Right cardiac atrium (tissue), 5 donors: ENCODE measurements at regions not wholly inside any gene's neighbourhood (a gene's known extent, or its start where the extent isn't known, plus 50 kb on each side); places are given as distances from the start of the nearest gene placed in this dataset.

Source experiments
- ATAC-seq, 2 donors: fragments of 200-7000 bp; cut with Tn5 transposase; one replicate each; pipeline versions ENCODE4 v1.8.0 to v1.9.1; 2020; ENCODE audit warnings: moderate library complexity in 2 of 2, mild to moderate bottlenecking in 1 of 2
- DNase-seq, 3 donors: peaks; one replicate each; pipeline ENCODE4 v3.0.0-alpha.2; 2020
- H3K27ac ChIP-seq: one replicate; pipeline ENCODE4 v1.5.1; 2013; ENCODE audit warnings: mild to moderate bottlenecking, low read length, control low read depth, moderate library complexity
- H3K27me3 ChIP-seq: one replicate; pipeline ENCODE4 v1.6.1; 2013; ENCODE audit not compliant: control insufficient read depth, insufficient read depth
- H3K4me1 ChIP-seq: one replicate; pipeline ENCODE4 v1.6.1; 2013; ENCODE audit warnings: low read length; ENCODE audit not compliant: control insufficient read depth, insufficient read depth
- H3K4me3 ChIP-seq: one replicate; pipeline ENCODE4 v1.5.1; 2013; ENCODE audit warnings: low read length, control low read depth
- H3K9me3 ChIP-seq: one replicate; pipeline ENCODE4 v1.6.1; 2013; ENCODE audit warnings: low read length; ENCODE audit not compliant: control insufficient read depth
- whole genome bisulfite sequencing: extraction: QIAGEN DNeasy Blood & Tissue Kit; methylation state at CpG from one replicate; pipeline ENCODE4 v1.1.7; 2013; 5-methylcytosine and 5-hydroxymethylcytosine counted together
- intact Hi-C, 4 donors: fragments of 100-400 bp; cut with DNase I; formaldehyde crosslinking; loops; one replicate each; pipeline versions ENCODE4 v1.11.0 to v1.14.0; 2022 to 2023
- donor health status: healthy with polysubstance abuse.
- donor health status: DM: no; HTN: yes; CAD: no.
- donor health status: DM: no; HTN: no; CAD: no.
- donor health status: DM: no; HTN: yes; CAD: no; lungs with severe emphysema.
- donor health status: DM: yes; HTN: yes; CAD: no.

DNA sequence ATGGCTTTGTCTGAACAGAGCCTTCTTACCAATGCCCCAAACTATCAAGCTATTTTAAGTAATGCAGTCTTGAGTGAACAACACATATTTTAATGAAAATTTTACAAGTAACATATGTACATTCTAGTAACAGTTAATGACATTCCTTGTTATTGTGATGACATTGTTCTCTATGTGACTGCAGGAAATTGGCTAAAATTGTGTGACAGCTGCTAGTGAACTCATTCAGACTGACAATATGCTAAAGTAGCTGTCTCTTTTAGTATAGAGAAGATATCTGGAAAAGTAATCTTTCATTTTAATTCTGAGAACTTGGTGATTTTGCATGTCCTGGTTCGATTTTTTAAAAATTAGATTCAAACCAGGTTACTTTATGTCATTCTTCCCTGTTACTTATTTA, 259.8 kb upstream of the MAGI2 start:
- DNase-seq (no peak), ATAC-seq (no peak)
- Histone ChIP-seq H3K27ac (no peak overlapping the region), H3K4me3 (no peak overlapping the region), H3K4me1 (no peaks in the 10 kb centered on the region), H3K27me3 (no peaks in the 10 kb centered on the region), H3K9me3 (no peaks in the 10 kb centered on the region)
- intact Hi-C loops = no loop called here
- 44% methylated on average over 1 of the region's 1 CpG for WGBS

DNA sequence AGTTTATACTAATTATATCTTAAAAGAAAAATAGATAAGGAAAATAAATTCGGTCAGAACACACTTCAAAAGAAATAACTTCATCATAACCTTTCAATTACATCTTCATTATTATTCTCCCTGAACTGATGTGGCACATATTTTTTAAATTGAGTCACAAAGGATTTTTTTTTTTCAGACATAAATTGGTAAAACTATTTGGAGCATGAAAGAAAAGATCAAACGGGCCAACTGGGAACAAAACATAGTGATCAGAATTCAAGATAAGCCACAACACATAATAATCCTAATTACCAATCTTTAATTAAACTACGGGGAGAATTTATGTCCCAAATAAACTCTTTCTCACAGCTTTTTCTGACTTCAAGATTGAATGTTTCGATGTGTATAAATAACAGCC, 258.2 kb upstream of the MAGI2 start:
- H3K9me3 ChIP-seq = no peaks in the 10 kb centered on the region
- H3K27ac ChIP-seq = no peak overlapping the region
- intact Hi-C loops = no loop called here
- H3K4me3 ChIP-seq = no peak overlapping the region
- ATAC-seq (no peak), DNase-seq (no peak)
- no peaks in the 10 kb centered on the region for H3K27me3 ChIP-seq
- H3K4me1 ChIP-seq = no peaks in the 10 kb centered on the region
- WGBS = 73% methylated on average over 4 of the region's 4 CpGs

DNA sequence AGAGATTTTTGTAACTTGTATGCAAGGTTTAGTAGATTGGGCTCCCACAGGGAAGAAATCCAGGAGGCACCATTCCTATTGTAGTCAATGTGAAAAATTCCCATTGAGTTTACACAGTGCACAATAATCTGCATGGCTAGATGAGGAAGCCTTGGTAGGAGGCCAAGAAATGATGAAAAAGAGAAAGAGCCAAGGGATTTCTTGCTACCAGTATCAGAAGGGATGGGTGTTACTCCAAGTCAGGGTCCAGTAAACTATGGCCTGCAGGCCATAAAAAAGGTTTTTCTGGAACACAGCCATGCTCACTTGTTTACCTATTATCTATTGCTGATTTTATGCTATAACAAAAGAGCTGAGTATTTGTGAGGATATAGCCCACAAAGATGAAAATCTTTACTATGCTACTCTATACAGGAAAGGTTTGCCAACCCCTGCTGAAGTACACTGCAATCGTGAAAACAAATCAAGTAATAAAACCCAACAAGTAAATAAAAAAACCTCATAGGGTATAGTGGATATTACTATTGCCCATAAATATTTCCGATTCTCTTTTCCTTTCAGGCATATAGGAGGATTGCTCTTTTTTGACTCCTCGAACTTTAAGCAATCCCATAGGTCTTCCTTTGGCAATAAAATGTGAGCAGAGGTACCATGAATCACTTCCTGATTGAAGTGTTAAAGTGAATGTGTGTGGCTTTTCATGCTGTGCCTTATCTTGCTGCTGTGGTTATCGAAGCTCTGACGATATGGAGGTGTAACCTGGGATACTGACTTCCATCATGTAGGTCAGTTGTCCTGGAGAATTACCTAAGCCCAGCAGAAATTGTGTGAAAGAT, 256.3 kb upstream of the MAGI2 start:
- H3K27ac ChIP-seq = no peak overlapping the region
- no peak overlapping the region for H3K4me3 ChIP-seq
- no peaks in the 10 kb centered on the region for H3K9me3 ChIP-seq
- H3K4me1 ChIP-seq = no peaks in the 10 kb centered on the region
- no peaks in the 10 kb centered on the region for H3K27me3 ChIP-seq
- DNase-seq (no peak), ATAC-seq (peak; percentile 41 to 75)
- WGBS = 55% methylated on average over 5 of the region's 5 CpGs
- intact Hi-C loops = no loop called here

DNA sequence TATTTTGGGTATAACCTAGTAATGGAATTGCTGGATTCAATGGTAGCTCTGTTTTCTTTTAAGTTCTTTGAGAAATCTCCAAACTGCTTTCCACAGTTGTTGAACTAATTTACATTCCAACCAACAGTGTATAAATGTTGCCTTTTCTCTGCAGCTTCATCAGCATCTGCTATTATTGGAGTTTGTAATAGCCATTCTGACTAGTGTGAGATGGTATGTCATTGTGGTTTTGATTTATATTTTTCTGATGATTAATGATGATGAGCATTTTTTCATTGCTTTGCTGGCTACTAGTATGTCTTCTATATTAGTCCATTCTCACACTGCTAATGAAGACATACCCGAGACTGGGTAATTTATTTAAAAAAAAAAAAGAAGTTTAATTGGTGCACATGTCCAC, 248.6 kb upstream of the MAGI2 start:
- no peak for DNase-seq
- Histone ChIP-seq H3K9me3 (no peaks in the 10 kb centered on the region), H3K27me3 (no peaks in the 10 kb centered on the region), H3K27ac (no peak overlapping the region), H3K4me3 (no peak overlapping the region), H3K4me1 (no peaks in the 10 kb centered on the region)
- no peak for ATAC-seq
- intact Hi-C loops = no loop called here
- WGBS = 83% methylated on average over 1 of the region's 1 CpG

DNA sequence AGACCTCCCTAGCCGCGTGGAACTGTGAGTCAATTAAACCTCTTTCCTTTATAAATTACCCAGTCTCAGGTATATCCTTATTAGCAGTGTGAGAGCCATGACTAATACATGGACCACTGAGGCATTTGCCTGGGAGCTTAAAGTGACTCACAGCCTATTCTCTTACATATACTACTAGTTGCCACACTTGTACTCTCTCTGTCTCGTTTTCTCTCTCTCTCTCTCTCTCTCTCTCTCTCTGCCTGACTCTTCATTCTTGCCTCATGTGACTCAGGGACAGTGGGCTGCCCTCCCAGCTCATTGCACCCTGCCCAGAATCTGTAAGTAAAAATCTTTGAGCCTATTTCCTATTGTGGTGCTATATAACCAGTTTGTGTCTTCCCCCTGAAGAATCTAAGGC, 238.5 kb upstream of the MAGI2 start:
- 70% methylated on average over 3 of the region's 3 CpGs for WGBS
- no peaks in the 10 kb centered on the region for H3K9me3 ChIP-seq

DNA sequence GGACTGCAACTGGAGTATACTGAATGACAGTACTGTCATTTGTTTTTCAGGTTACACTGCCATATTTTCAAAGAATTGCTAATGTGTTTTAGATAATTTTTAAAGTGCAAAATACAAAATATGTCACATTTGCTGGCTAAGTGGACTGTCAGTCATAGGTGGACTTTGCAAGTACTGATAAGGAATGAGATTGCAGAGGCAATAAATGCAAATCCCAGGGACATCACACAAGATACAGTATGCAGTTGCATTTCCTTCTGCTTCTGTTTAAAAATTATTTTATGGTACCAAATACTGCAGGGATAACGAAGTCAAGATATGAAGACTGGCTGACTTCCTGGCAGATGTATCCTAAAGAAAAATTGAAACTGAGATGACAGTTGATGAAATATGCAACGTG, 237.6 kb upstream of the MAGI2 start:
- ATAC-seq = no peak
- H3K4me1 ChIP-seq = no peaks in the 10 kb centered on the region
- DNase-seq = no peak
- intact Hi-C loops = no loop called here
- H3K9me3 ChIP-seq = no peaks in the 10 kb centered on the region
- no peak overlapping the region for H3K27ac ChIP-seq
- H3K4me3 ChIP-seq = no peak overlapping the region
- H3K27me3 ChIP-seq = no peaks in the 10 kb centered on the region
- 59% methylated on average over 2 of the region's 2 CpGs for WGBS

More for the DNA sequence above, 238.5 kb upstream of the MAGI2 start:
- Histone ChIP-seq H3K27me3 (no peaks in the 10 kb centered on the region), H3K27ac (no peak overlapping the region), H3K4me3 (no peak overlapping the region), H3K4me1 (no peaks in the 10 kb centered on the region)
- DNase-seq (no peak), ATAC-seq (no peak)
- intact Hi-C loops = no loop called here

DNA sequence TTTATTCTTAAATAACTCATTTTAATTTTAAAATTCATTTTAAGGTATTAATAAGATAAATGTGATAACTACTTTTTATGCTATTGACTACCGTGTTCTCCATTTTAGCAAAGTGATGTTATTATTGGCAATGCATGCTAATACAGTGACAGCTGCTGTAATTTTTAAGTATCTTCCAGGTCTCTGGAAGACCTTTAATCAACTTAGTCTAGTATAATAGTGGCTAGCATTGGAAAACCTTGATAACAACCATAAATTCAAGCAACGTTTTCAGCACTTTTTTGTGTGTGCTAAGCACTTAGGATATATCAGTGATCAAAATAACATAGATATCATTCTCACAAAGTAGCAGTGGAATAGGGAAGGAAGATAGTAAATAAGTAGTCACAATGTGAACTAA, 230.9 kb upstream of the MAGI2 start:
- 61% methylated on average over 2 of the region's 2 CpGs for WGBS
- no peak for ATAC-seq
- no peak overlapping the region for H3K4me3 ChIP-seq
- intact Hi-C loops = no loop called here
- no peaks in the 10 kb centered on the region for H3K27me3 ChIP-seq
- no peak overlapping the region for H3K27ac ChIP-seq
- H3K4me1 ChIP-seq = no peaks in the 10 kb centered on the region
- no peak for DNase-seq
- no peaks in the 10 kb centered on the region for H3K9me3 ChIP-seq

DNA sequence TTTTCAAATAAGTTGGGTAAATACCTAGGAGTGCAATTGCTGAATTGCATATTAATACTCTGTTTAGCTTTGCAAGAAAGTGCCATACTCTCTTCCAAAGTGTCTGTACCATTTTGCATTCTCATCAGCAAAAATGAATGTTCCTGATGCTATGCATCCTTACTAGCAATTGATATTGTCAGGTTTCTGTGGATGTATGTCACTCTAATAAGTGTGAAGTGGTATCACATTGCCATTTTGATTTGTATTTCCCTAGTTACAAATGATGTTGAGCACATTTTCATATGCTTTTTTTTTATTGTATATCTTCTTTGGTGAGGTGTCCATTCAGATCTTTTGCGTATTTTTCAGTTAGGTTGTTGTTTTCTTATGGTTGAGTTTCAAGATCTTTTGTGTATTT, 230.4 kb upstream of the MAGI2 start:
- H3K27ac ChIP-seq = no peak overlapping the region
- no peaks in the 10 kb centered on the region for H3K27me3 ChIP-seq
- intact Hi-C loops = no loop called here
- no peak for ATAC-seq
- 90% methylated on average over 1 of the region's 1 CpG for WGBS
- no peak overlapping the region for H3K4me3 ChIP-seq
- no peaks in the 10 kb centered on the region for H3K4me1 ChIP-seq
- no peaks in the 10 kb centered on the region for H3K9me3 ChIP-seq
- no peak for DNase-seq

DNA sequence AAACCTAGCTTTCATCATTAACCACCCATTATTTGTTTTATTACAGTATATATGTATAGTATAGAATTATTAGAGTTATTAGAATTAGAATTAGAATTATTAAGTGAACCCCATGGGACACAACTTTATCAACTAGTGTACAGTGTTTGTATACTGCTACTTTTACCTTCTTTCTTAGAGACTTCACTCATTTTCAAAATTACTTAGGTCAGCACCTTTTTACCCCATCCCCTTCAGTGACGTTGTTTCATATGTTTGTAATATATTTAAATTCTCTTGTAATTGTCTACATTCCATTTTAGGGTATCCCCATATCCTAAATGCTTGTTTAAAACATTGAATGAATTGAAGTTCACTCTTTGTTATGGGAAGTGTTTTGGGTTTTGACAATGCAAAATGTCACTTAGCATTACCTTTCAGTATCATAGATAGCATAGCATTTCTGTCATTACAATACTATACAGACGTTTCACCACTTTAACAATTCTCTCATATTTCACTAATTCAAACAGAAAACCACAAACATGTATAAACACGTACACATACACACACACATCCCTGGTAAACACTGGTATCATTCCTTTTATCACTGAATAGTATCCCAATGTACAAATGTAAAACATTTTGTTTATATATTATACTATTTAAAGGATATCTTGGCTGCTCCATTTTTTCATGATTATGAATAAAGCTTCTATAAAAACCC, 229.9 kb upstream of the MAGI2 start:
- intact Hi-C loops = no loop called here
- H3K27me3 ChIP-seq = no peaks in the 10 kb centered on the region
- 78% methylated on average over 3 of the region's 3 CpGs for WGBS
- no peaks in the 10 kb centered on the region for H3K4me1 ChIP-seq
- no peak overlapping the region for H3K4me3 ChIP-seq
- ATAC-seq = no peak
- H3K9me3 ChIP-seq = no peaks in the 10 kb centered on the region
- no peak overlapping the region for H3K27ac ChIP-seq
- no peak for DNase-seq

DNA sequence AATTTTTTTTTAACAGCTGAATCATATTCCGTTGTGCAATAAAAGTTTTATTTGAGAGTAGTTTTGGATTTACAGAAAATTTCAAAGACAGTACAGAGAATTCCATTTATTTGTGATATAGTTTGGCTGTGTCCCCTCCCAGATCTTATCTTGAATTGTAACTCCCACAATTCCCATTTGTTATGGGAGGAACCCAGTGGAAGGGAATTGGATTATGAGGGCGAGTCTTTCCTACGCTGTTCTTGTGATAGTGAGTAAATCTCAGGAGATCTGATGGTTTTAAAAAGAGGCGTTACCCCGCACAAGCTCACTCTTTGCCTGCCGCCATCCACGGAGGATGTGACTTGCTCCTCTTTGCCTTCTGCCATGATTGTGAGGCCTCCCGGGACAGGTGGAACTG, 228.0 kb upstream of the MAGI2 start:
- H3K4me3 ChIP-seq = no peak overlapping the region
- ATAC-seq (no peak), DNase-seq (no peak)
- no peak overlapping the region for H3K27ac ChIP-seq
- WGBS = 84% methylated on average over 8 of the region's 8 CpGs
- no peaks in the 10 kb centered on the region for H3K9me3 ChIP-seq
- no peaks in the 10 kb centered on the region for H3K4me1 ChIP-seq
- intact Hi-C loops = no loop called here
- no peaks in the 10 kb centered on the region for H3K27me3 ChIP-seq

DNA sequence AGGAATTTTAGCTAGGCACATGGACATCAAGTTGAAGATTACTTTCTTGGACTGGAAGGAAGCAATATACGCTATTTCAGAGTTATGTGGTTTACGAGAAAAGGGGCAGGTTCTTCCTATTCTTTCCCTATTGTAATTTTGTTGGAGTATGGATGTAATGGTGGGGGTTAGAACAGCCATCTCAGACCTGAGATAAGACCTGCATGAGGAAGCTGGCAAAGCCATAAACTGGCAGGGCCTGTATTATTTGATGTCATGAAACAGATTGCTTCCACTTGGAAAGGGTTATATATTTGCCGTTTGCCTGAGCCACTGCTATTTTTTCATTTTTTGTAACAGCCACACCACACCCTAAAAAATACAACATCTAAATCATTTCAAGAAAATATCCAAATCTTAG, 220.5 kb upstream of the MAGI2 start:
- 81% methylated on average over 3 of the region's 3 CpGs for WGBS
- Histone ChIP-seq H3K4me3 (no peak overlapping the region), H3K4me1 (no peaks in the 10 kb centered on the region), H3K9me3 (no peaks in the 10 kb centered on the region), H3K27me3 (no peaks in the 10 kb centered on the region), H3K27ac (no peak overlapping the region)
- intact Hi-C loops = no loop called here
- no peak for DNase-seq
- ATAC-seq = no peak
